K562 (cell line): ENCODE measurements at regions not wholly inside any gene's neighbourhood (a gene's known extent, or its start where the extent isn't known, plus 50 kb on each side); places are given as distances from the start of the nearest gene placed in this dataset.
A peak's percentile ranks its signal among the peaks of the same experiment; 100 is the strongest.
"Not testable (repeated sequence)": the region's sequence is repeated elsewhere in the genome, so short reads cannot be mapped to it uniquely, and the experiment has no call there.

Source experiments
- ARID1B ChIP-seq: fragments of 450-650 bp; IDR thresholded peaks from 2 replicates; pipeline ENCODE4 v1.6.1; 2016; ENCODE audit warnings: antibody characterized with exemption, mild to moderate bottlenecking, inconsistent platforms
- ATF7 ChIP-seq: fragments of 450-650 bp; IDR thresholded peaks from 2 replicates; pipeline ENCODE4 v1.7.1; 2014; ENCODE audit warnings: mild to moderate bottlenecking, moderate library complexity
- CBFA2T2 ChIP-seq: fragments of 450-650 bp; conservative IDR thresholded peaks from 2 replicates; pipeline ENCODE4 v1.6.1; 2017; ENCODE audit warnings: mild to moderate bottlenecking
- CXXC5 ChIP-seq: fragments of 250-450 bp; sonication (Bioruptor Pico); IDR thresholded peaks from 2 replicates; pipeline ENCODE4 v1.8.0; 2022; ENCODE audit warnings: inconsistent platforms, mild to moderate bottlenecking, moderate library complexity
- DMBX1 ChIP-seq: fragments of 250-450 bp; sonication (Bioruptor Pico); IDR thresholded peaks from 2 replicates; pipeline ENCODE4 v1.8.0; 2022; ENCODE audit warnings: inconsistent platforms, mild to moderate bottlenecking, moderate library complexity, borderline replicate concordance
- EHMT2 ChIP-seq: fragments of 450-650 bp; IDR thresholded peaks from 2 replicates; pipeline ENCODE4 v1.6.1; 2018; ENCODE audit warnings: antibody characterized with exemption
- FOXM1 ChIP-seq, 2 experiments: fragments of 450-650 bp in 1 of 2; sonication (generic) in 1 of 2; formaldehyde crosslinking in 1 of 2; IDR thresholded peaks; 2 replicates each; pipeline versions ENCODE4 v1.6.1 to v1.9.0; 2017 to 2022; ENCODE audit warnings: low read depth in 2 of 2, mild to moderate bottlenecking in 2 of 2, missing genetic modification reagents in 1 of 2, moderate library complexity in 1 of 2
- HDAC2 ChIP-seq: fragments of 450-650 bp; IDR thresholded peaks from 2 replicates; pipeline ENCODE4 v1.6.1; 2016; ENCODE audit warnings: mild to moderate bottlenecking
- HIVEP1 ChIP-seq: fragments of 250-450 bp; sonication (Bioruptor Pico); IDR thresholded peaks from 2 replicates; pipeline ENCODE4 v1.4.0; 2020; ENCODE audit warnings: mild to moderate bottlenecking
- KLF16 ChIP-seq: IDR thresholded peaks from 2 replicates; pipeline ENCODE4 v1.6.1; 2016; ENCODE audit warnings: antibody characterized with exemption
- MTA2 ChIP-seq: fragments of 450-650 bp; IDR thresholded peaks from 2 replicates; pipeline ENCODE4 v1.6.1; 2016; ENCODE audit warnings: low read depth
- MYNN ChIP-seq, 2 experiments: sonication (generic); formaldehyde crosslinking in 1 of 2; IDR thresholded peaks; 2 replicates each; pipeline versions ENCODE4 v1.5.0 to v1.6.1; 2016 to 2020; ENCODE audit warnings: antibody characterized with exemption in 1 of 2, missing genetic modification reagents in 1 of 2
- NR2C1 ChIP-seq, 2 experiments: fragments of 450-650 bp; IDR thresholded peaks; 2 replicates each; pipeline ENCODE4 v1.6.1; 2017; ENCODE audit warnings: mild to moderate bottlenecking in 2 of 2, antibody characterized with exemption in 1 of 2, inconsistent platforms in 1 of 2, missing compliant biosample characterization in 1 of 2, missing genetic modification characterization in 1 of 2
- NR4A1 ChIP-seq, 2 experiments: fragments of 250-450 bp in 1 of 2; fragments of 450-650 bp in 1 of 2; sonication (Bioruptor Pico) in 1 of 2; IDR thresholded peaks; 2 replicates each; pipeline versions ENCODE4 v1.4.0 to v1.6.1; 2016 to 2020; ENCODE audit warnings: mild to moderate bottlenecking in 2 of 2, missing compliant biosample characterization in 1 of 2, missing genetic modification characterization in 1 of 2, moderate library complexity in 1 of 2
- POLR2AphosphoS5 ChIP-seq: IDR thresholded peaks from 2 replicates; pipeline ENCODE4 v1.6.1; 2011; ENCODE audit warnings: mild to moderate bottlenecking, low read depth, low read length, moderate library complexity; ENCODE audit not compliant: control insufficient read depth, insufficient read depth
- RCOR1 ChIP-seq, 2 experiments: IDR thresholded peaks; 2 replicates each; pipeline ENCODE4 v1.6.1; 2012; ENCODE audit warnings: low read depth in 2 of 2, low read length in 2 of 2, borderline replicate concordance in 1 of 2, improper control_type of control experiment in 1 of 2
- RNF2 ChIP-seq: sonication (generic); IDR thresholded peaks from 2 replicates; pipeline ENCODE4 v1.6.1; 2016
- SMAD3 ChIP-seq: fragments of 450-650 bp; formaldehyde crosslinking; conservative IDR thresholded peaks from 2 replicates; pipeline ENCODE4 v1.4.0; 2020; ENCODE audit warnings: mild to moderate bottlenecking
- SMAD4 ChIP-seq: fragments of 250-450 bp; sonication (Bioruptor Pico); conservative IDR thresholded peaks from 2 replicates; pipeline ENCODE4 v1.8.0; 2021; ENCODE audit warnings: inconsistent platforms, mild to moderate bottlenecking, moderate library complexity
- SMARCA4 ChIP-seq: fragments of 450-650 bp; IDR thresholded peaks from 2 replicates; pipeline ENCODE4 v1.6.1; 2016
- SMARCC2 ChIP-seq: fragments of 450-650 bp; IDR thresholded peaks from 2 replicates; pipeline ENCODE4 v1.6.1; 2017; ENCODE audit warnings: antibody characterized with exemption, moderate library complexity, mild to moderate bottlenecking, low read depth
- SMARCE1 ChIP-seq: fragments of 450-650 bp; IDR thresholded peaks from 2 replicates; pipeline ENCODE4 v1.7.1; 2016; ENCODE audit warnings: mild to moderate bottlenecking
- TARDBP ChIP-seq: fragments of 450-650 bp; IDR thresholded peaks from 2 replicates; pipeline ENCODE4 v1.6.1; 2016
- TRIM24 ChIP-seq, 2 experiments: fragments of 450-650 bp; IDR thresholded peaks; 2 replicates each; pipeline ENCODE4 v1.6.1; 2016
- ZNF134 ChIP-seq: fragments of 250-450 bp; sonication (Bioruptor Pico); conservative IDR thresholded peaks from 2 replicates; pipeline ENCODE4 v1.4.0; 2020
- ZNF175 ChIP-seq: fragments of 200-800 bp; sonication (Bioruptor generic); IDR thresholded peaks from 2 replicates; pipeline ENCODE4 v1.6.1; 2016; ENCODE audit warnings: low read depth, mild to moderate bottlenecking, missing genetic modification characterization, missing compliant biosample characterization
- ZNF445 ChIP-seq: fragments of 250-450 bp; sonication (Bioruptor Pico); IDR thresholded peaks from 2 replicates; pipeline ENCODE4 v1.4.0; 2020; ENCODE audit warnings: low read depth, mild to moderate bottlenecking, moderate library complexity
- TF ChIP-seq, protein P1 (sequence below): fragments of 250-450 bp; sonication (Bioruptor Pico); IDR thresholded peaks from 2 replicates; pipeline ENCODE4 v1.8.0; 2022; ENCODE audit warnings: moderate library complexity, mild to moderate bottlenecking, inconsistent platforms

DNA sequence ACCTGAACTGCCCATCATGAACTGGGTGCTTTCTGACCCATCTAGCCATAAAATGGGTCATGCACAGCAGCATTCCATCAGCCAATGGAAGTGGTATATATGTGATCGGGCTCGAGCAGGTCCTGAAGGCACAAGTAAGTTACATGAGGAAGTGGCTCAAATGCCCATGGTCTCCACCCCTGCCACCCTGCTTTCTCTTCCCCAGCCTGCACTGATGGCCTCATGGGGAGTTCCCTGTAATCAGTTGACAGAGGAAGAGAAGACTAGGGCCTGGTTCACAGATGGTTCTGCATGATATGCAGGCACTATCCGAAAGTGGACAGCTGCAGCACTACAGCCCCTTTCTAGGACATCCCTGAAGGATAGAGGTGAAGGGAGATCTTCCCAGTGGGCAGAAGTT is 209.9 kb upstream of the HES1 start (continued):
- TF ChIP-seq SMARCE1 (peak; percentile 78), CXXC5 (CRISPR knock-in tag) (peak; percentile 65), CBFA2T2 (peak; percentile 93), DMBX1 (CRISPR knock-in tag) (peak; percentile 91), ZNF134 (CRISPR knock-in tag) (peak; percentile 79), RNF2 (peak; percentile 64; the same call in 1 of the 2 replicates), TARDBP (0 out of 2 replicates have a peak, but pooled peaks have one; percentile 49), FOXM1 (IDR thresholded peaks at IDR 0.05; ENCODE audit: low read depth) (peak; percentile 43; the same call in 1 of the 2 replicates), MTA2 (peak; percentile 87), NR4A1 (CRISPR knock-in tag; IDR thresholded peaks at IDR 0.05) (peak; percentile 81; the same call in 1 of the 2 replicates), NR4A1 (tag; IDR thresholded peaks at IDR 0.05) (peak; percentile 74; the same call in 1 of the 2 replicates), SMAD4 (CRISPR knock-in tag) (peak; percentile 87), ARID1B (peak; percentile 96), KLF16 (peak; percentile 89), NR2C1 (tag; IDR thresholded peaks at IDR 0.05) (peak; percentile 57), ATF7 (peak; percentile 47; the same call in 1 of the 2 replicates), RCOR1 (IDR thresholded peaks at IDR 0.05; ENCODE audit: borderline replicate concordance in 1 of 2, low read depth in 2 of 2, low read length in 2 of 2) (peak in 1 of 2 experiments; percentile 54; a peak in 1 of 4 replicates), POLR2AphosphoS5 (peak; percentile 68; the same call in 1 of the 2 replicates), SMARCC2 (peak; percentile 60; the same call in 1 of the 2 replicates), MYNN (IDR thresholded peaks at IDR 0.05) (peak; percentile 88), SMAD3 (peak; percentile 80; the same call in 1 of the 2 replicates), EHMT2 (peak; percentile 27; the same call in 1 of the 2 replicates), HDAC2 (peak; percentile 58; the same call in 1 of the 2 replicates), TRIM24 (IDR thresholded peaks at IDR 0.05) (peak; percentile 81 to 90), SMARCA4 (peak; percentile 93), ZNF175 (CRISPR knock-in tag) (0 out of 2 replicates have a peak, but pooled peaks have one; percentile 41), HIVEP1 (CRISPR knock-in tag) (peak; percentile 24; the same call in 1 of the 2 replicates), ZNF445 (CRISPR knock-in tag) (0 out of 2 replicates have a peak, but pooled peaks have one; percentile 33)
- not testable (repeated sequence) for TF ChIP-seq FOXM1 (CRISPR knock-in tag; IDR thresholded peaks at IDR 0.05; ENCODE audit: low read depth); NR2C1 (IDR thresholded peaks at IDR 0.05); MYNN (CRISPR knock-in tag; IDR thresholded peaks at IDR 0.05)
- TF ChIP-seq, protein P1, sequence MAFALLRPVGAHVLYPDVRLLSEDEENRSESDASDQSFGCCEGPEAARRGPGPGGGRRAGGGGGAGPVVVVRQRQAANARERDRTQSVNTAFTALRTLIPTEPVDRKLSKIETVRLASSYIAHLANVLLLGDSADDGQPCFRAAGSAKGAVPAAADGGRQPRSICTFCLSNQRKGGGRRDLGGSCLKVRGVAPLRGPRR (CRISPR knock-in tag) = 0 out of 2 replicates have a peak, but pooled peaks have one; percentile 36
